A549 (cell line): ENCODE measurements at regions not wholly inside any gene's neighbourhood (a gene's known extent, or its start where the extent isn't known, plus 50 kb on each side); places are given as distances from the start of the nearest gene placed in this dataset.

ENCODE experiments used
- CHD2 ChIP-seq: fragments of 150-350 bp; IDR thresholded peaks from 2 replicates; pipeline ENCODE4 v1.6.1; 2014; ENCODE audit warnings: low read length; ENCODE audit not compliant: partially characterized antibody
- CTCF ChIP-seq: fragments of >200 bp; sonication (Bioruptor Twin); formaldehyde crosslinking; IDR thresholded peaks from 3 replicates; pipeline ENCODE4 v1.5.1; 2016
- EHMT2 ChIP-seq: fragments of 200-600 bp; sonication (generic); IDR thresholded peaks from 2 replicates; pipeline ENCODE4 v1.6.1; 2016; ENCODE audit warnings: antibody characterized with exemption, low read depth, mild to moderate bottlenecking, moderate library complexity
- JUN ChIP-seq, 2 experiments: fragments of >200 bp; sonication (Bioruptor Twin); formaldehyde crosslinking; IDR thresholded peaks; 2 replicates in 1 of 2; 3 replicates in 1 of 2; pipeline ENCODE4 v1.6.1; 2016 to 2017
- NR3C1 ChIP-seq: fragments of >200 bp; sonication (Bioruptor Twin); formaldehyde crosslinking; IDR thresholded peaks from 3 replicates; pipeline ENCODE4 v1.6.1; 2017
- POLR2A ChIP-seq: IDR thresholded peaks from 2 replicates; pipeline ENCODE4 v1.6.1; 2012; ENCODE audit warnings: mild to moderate bottlenecking, low read length
- RAD21 ChIP-seq, 2 experiments: fragments of >200 bp in 1 of 2; sonication (Bioruptor Twin) in 1 of 2; formaldehyde crosslinking in 1 of 2; IDR thresholded peaks in 1 of 2; conservative IDR thresholded peaks in 1 of 2; 2 replicates in 1 of 2; 3 replicates in 1 of 2; pipeline ENCODE4 v1.6.1; 2012 to 2018; ENCODE audit warnings: inconsistent platforms in 1 of 2
- RCOR1 ChIP-seq: fragments of 150-350 bp; IDR thresholded peaks from 2 replicates; pipeline ENCODE4 v1.6.1; 2014; ENCODE audit warnings: antibody characterized with exemption, low read length, low read depth
- REST ChIP-seq: fragments of 200-600 bp; sonication (generic); IDR thresholded peaks from 2 replicates; pipeline ENCODE4 v1.6.1; 2016; ENCODE audit warnings: antibody characterized with exemption, mild to moderate bottlenecking, moderate library complexity
- SREBF2 ChIP-seq: fragments of 450-650 bp; IDR thresholded peaks from 2 replicates; pipeline ENCODE4 v1.6.1; 2014; ENCODE audit warnings: mild to moderate bottlenecking, moderate library complexity
- TP53 ChIP-seq: fragments of 250-450 bp; sonication (Bioruptor Pico); IDR thresholded peaks from 2 replicates; pipeline ENCODE4 v1.5.0; 2021; ENCODE audit warnings: mild to moderate bottlenecking, moderate library complexity

- peak; percentile 77 for TF ChIP-seq CTCF
- no peak for TF ChIP-seq POLR2A
- TF ChIP-seq REST: no peak
- no peak for TF ChIP-seq TP53 (CRISPR knock-in tag)
- TF ChIP-seq RAD21 (conservative IDR thresholded peaks at IDR 0.05 in 1 of 2, IDR thresholded peaks at IDR 0.05 in 1 of 2): peak; percentile 80 to 88
- no peak for TF ChIP-seq EHMT2
- TF ChIP-seq CHD2: no peak
- no peak for TF ChIP-seq NR3C1
- TF ChIP-seq RCOR1: no peak
- no peak for TF ChIP-seq JUN (IDR thresholded peaks at IDR 0.05)
- TF ChIP-seq SREBF2: no peak
Observed at GRCh38 chr2:228657807-228658402, 476.4 kb upstream of the SPHKAP start.
